Psoas muscle (tissue), 7 donors: ENCODE measurements at regions not wholly inside any gene's neighbourhood (a gene's known extent, or its start where the extent isn't known, plus 50 kb on each side); places are given as distances from the start of the nearest gene placed in this dataset.

Experiments
- ATAC-seq, 4 donors: fragments of 200-7000 bp; cut with Tn5 transposase; one replicate each; pipeline ENCODE4 v1.9.1; 2020; ENCODE audit warnings: moderate library complexity in 3 of 4, mild to moderate bottlenecking in 2 of 4
- DNase-seq, 2 donors: peaks; one replicate each; pipeline ENCODE4 v3.0.0-alpha.2; 2020
- H3K27ac ChIP-seq: fragments of 200-600 bp; one replicate; pipeline ENCODE4 v1.8.0; 2022
- H3K27me3 ChIP-seq, 3 donors: fragments of 200-600 bp in 1 of 3; one replicate each; pipeline versions ENCODE4 v1.6.1 to v1.8.0; 2013 to 2022; ENCODE audit warnings: low read length in 2 of 3, mild to moderate bottlenecking in 2 of 3, moderate library complexity in 1 of 3; ENCODE audit not compliant: insufficient read depth in 3 of 3
- H3K36me3 ChIP-seq, 2 donors: fragments of 200-600 bp in 1 of 2; one replicate each; pipeline versions ENCODE4 v1.6.1 to v1.8.0; 2013 to 2022; ENCODE audit warnings: low read depth in 1 of 2, mild to moderate bottlenecking in 1 of 2, moderate library complexity in 1 of 2; ENCODE audit not compliant: insufficient read depth in 1 of 2
- H3K4me1 ChIP-seq: fragments of 200-600 bp; one replicate; pipeline ENCODE4 v1.8.0; 2022
- H3K4me3 ChIP-seq: fragments of 200-600 bp; one replicate; pipeline ENCODE4 v1.8.0; 2022; ENCODE audit warnings: mild to moderate bottlenecking
- H3K9me3 ChIP-seq: fragments of 200-600 bp; one replicate; pipeline ENCODE4 v1.8.0; 2022
- CTCF ChIP-seq: fragments of 200-600 bp; IDR thresholded peaks from one replicate; pipeline ENCODE4 v1.8.0; 2022; ENCODE audit warnings: antibody characterized with exemption
- WGBS, 3 donors: extraction: QIAGEN DNeasy Blood & Tissue Kit; methylation state at CpG; one replicate each; pipeline versions ENCODE4 v1.1.6 to v1.1.7; 2013; 5-methylcytosine and 5-hydroxymethylcytosine counted together
- intact Hi-C, 2 donors: fragments of 100-400 bp; cut with DNase I; formaldehyde crosslinking; loops; one replicate each; pipeline versions ENCODE4 v1.11.0 to v1.14.2; 2022
- donor health status: healthy with polysubstance abuse.
- donor health status: DM: no; HTN: no; CAD: no; lungs with moderate emphysema.
- donor health status: Bipolar disorder and iron deficiency.
- donor health status: healthy.
- donor health status: DM: yes; HTN: yes; CAD: no.
- donor health status: DM: no; HTN: no; CAD: no.
- donor health status: DM: yes; HTN: yes; CAD: no.

- ATAC-seq (no peak), DNase-seq (no peak)
- no peaks in the 10 kb centered on the region for H3K9me3 ChIP-seq
- peaks cover 0 to 4% of the 10 kb centered on the region in 2 donors for H3K36me3 ChIP-seq
- intact Hi-C loops: no loop called here
- TF ChIP-seq CTCF: no peak
- no peak overlapping the region for H3K4me3 ChIP-seq
- H3K27ac ChIP-seq: no peak overlapping the region
- 90 to 94% (median 93%) methylated on average over 1 of the region's 1 CpG for WGBS, 3 donors
- no peaks in the 10 kb centered on the region for H3K27me3 ChIP-seq
- no peaks in the 10 kb centered on the region for H3K4me1 ChIP-seq
Measured at GRCh38 chrX:7266288-7266687, 118.3 kb upstream of the PUDP start.

GRCh38 chrX:7264399-7264798, 116.4 kb upstream of the PUDP start:
- H3K9me3 ChIP-seq: no peaks in the 10 kb centered on the region
- no peak for ATAC-seq
- H3K36me3 ChIP-seq: peaks cover 0 to 21% of the 10 kb centered on the region in 2 donors
- no peak overlapping the region for H3K4me3 ChIP-seq
- no peaks in the 10 kb centered on the region for H3K4me1 ChIP-seq
- intact Hi-C loops: no loop called here
- no peak for DNase-seq
- no peak overlapping the region for H3K27ac ChIP-seq
- no peaks in the 10 kb centered on the region for H3K27me3 ChIP-seq
- 95 to 100% (median 95%) methylated on average over 2 of the region's 2 CpGs for WGBS, 3 donors
- no peak for TF ChIP-seq CTCF

- DNase-seq (no peak), ATAC-seq (no peak)
- TF ChIP-seq CTCF: no peak
- Histone ChIP-seq H3K9me3 (no peaks in the 10 kb centered on the region), H3K4me3 (no peak overlapping the region), H3K4me1 (no peaks in the 10 kb centered on the region), H3K36me3 (peaks cover 0 to 26% of the 10 kb centered on the region in 2 donors), H3K27me3 (no peaks in the 10 kb centered on the region), H3K27ac (no peak overlapping the region)
- 50 to 62% (median 61%) methylated on average over 3 of the region's 3 CpGs for WGBS, 3 donors
- intact Hi-C loops: no loop called here
Measured at GRCh38 chrX:7263961-7264360, 116.0 kb upstream of the PUDP start.

- ATAC-seq: no peak
- WGBS, 3 donors: 87 to 99% (median 95%) methylated on average over 5 of the region's 5 CpGs
- intact Hi-C loops: no loop called here
- Histone ChIP-seq H3K4me1 (no peaks in the 10 kb centered on the region), H3K27me3 (no peaks in the 10 kb centered on the region), H3K9me3 (no peaks in the 10 kb centered on the region), H3K36me3 (peaks cover 0 to 27% of the 10 kb centered on the region in 2 donors), H3K27ac (no peak overlapping the region), H3K4me3 (no peak overlapping the region)
- TF ChIP-seq CTCF: no peak
- no peak for DNase-seq
Measured at GRCh38 chrX:7263330-7263729, 115.4 kb upstream of the PUDP start.

GRCh38 chrX:7262551-7262950, 114.6 kb upstream of the PUDP start:
- no peak for ATAC-seq
- H3K9me3 ChIP-seq: no peaks in the 10 kb centered on the region
- no peaks in the 10 kb centered on the region for H3K27me3 ChIP-seq
- no peaks in the 10 kb centered on the region for H3K4me1 ChIP-seq
- H3K36me3 ChIP-seq: peaks cover 0 to 27% of the 10 kb centered on the region in 2 donors
- TF ChIP-seq CTCF: no peak
- no peak overlapping the region for H3K4me3 ChIP-seq
- DNase-seq: no peak
- H3K27ac ChIP-seq: no peak overlapping the region
- intact Hi-C loops: no loop called here
